ENCODE measurements at regions not wholly inside any gene's neighbourhood (a gene's known extent, or its start where the extent isn't known, plus 50 kb on each side); places are given as distances from the start of the nearest gene placed in this dataset.

GRCh38 chr16:6375465-6376075, 957.1 kb upstream of the RBFOX1 start:
- no peaks in the 10 kb centered on the region for H3K9me3 ChIP-seq
- TF ChIP-seq CTCF (IDR thresholded peaks at IDR 0.05), result no peak
- no peaks in the 10 kb centered on the region for H3K27me3 ChIP-seq
- H3K27ac ChIP-seq, result no peak overlapping the region
- H3K36me3 ChIP-seq, result no peaks in the 10 kb centered on the region
- H3K9ac ChIP-seq (ENCODE audit: low read depth in 2 of 2, low read length in 2 of 2), result no peak overlapping the region
- intact Hi-C loops (cut with DNase I), result no loop called here
- DNase-seq, result no peak
- H3K4me3 ChIP-seq, result no peak overlapping the region
- no peaks in the 10 kb centered on the region for H3K4me1 ChIP-seq

GRCh38 chr16:6374821-6375220, 957.8 kb upstream of the RBFOX1 start:
- TF ChIP-seq CTCF (IDR thresholded peaks at IDR 0.05), result no peak
- no peak for DNase-seq
- intact Hi-C loops (cut with DNase I), result no loop called here

GRCh38 chr16:6364846-6365245, 967.8 kb upstream of the RBFOX1 start:
- no peak for DNase-seq
- no peaks in the 10 kb centered on the region for H3K36me3 ChIP-seq
- no peak overlapping the region for H3K27ac ChIP-seq
- no peaks in the 10 kb centered on the region for H3K27me3 ChIP-seq
- intact Hi-C loops (cut with DNase I), result no loop called here
- no peak overlapping the region for H3K4me3 ChIP-seq
- H3K9me3 ChIP-seq, result no peaks in the 10 kb centered on the region
- H3K9ac ChIP-seq (ENCODE audit: low read depth in 2 of 2, low read length in 2 of 2), result no peak overlapping the region
- TF ChIP-seq CTCF (IDR thresholded peaks at IDR 0.05), result no peak
- no peaks in the 10 kb centered on the region for H3K4me1 ChIP-seq

More at GRCh38 chr16:6374821-6375220, 957.8 kb upstream of the RBFOX1 start:
- H3K36me3 ChIP-seq, result no peaks in the 10 kb centered on the region
- H3K4me1 ChIP-seq, result no peaks in the 10 kb centered on the region
- no peak overlapping the region for H3K9ac ChIP-seq (ENCODE audit: low read depth in 2 of 2, low read length in 2 of 2)
- H3K27me3 ChIP-seq, result no peaks in the 10 kb centered on the region
- H3K9me3 ChIP-seq, result no peaks in the 10 kb centered on the region
- H3K4me3 ChIP-seq, result no peak overlapping the region
- H3K27ac ChIP-seq, result no peak overlapping the region

- no peak for DNase-seq
- H3K4me1 ChIP-seq, result no peaks in the 10 kb centered on the region
- H3K9me3 ChIP-seq, result no peaks in the 10 kb centered on the region
- TF ChIP-seq CTCF (IDR thresholded peaks at IDR 0.05), result no peak
- H3K9ac ChIP-seq (ENCODE audit: low read depth in 2 of 2, low read length in 2 of 2), result no peak overlapping the region
- H3K4me3 ChIP-seq, result no peak overlapping the region
- H3K27me3 ChIP-seq, result no peaks in the 10 kb centered on the region
- H3K27ac ChIP-seq, result no peak overlapping the region
- intact Hi-C loops (cut with DNase I), result no loop called here
- no peaks in the 10 kb centered on the region for H3K36me3 ChIP-seq
Measured at GRCh38 chr16:6363896-6364607, 968.6 kb upstream of the RBFOX1 start.

- DNase-seq, result no peak
- no peaks in the 10 kb centered on the region for H3K4me1 ChIP-seq
- intact Hi-C loops (cut with DNase I), result no loop called here
- no peak overlapping the region for H3K9ac ChIP-seq (ENCODE audit: low read depth in 2 of 2, low read length in 2 of 2)
- no peak overlapping the region for H3K27ac ChIP-seq
- no peaks in the 10 kb centered on the region for H3K9me3 ChIP-seq
- no peaks in the 10 kb centered on the region for H3K27me3 ChIP-seq
- H3K36me3 ChIP-seq, result no peaks in the 10 kb centered on the region
- H3K4me3 ChIP-seq, result no peak overlapping the region
- TF ChIP-seq CTCF (IDR thresholded peaks at IDR 0.05), result no peak
Measured at GRCh38 chr16:6363396-6363795, 969.2 kb upstream of the RBFOX1 start.

Data from colonic mucosa (tissue), 4 donors.